Chondrocyte (in vitro differentiated cells): ENCODE measurements at regions not wholly inside any gene's neighbourhood (a gene's known extent, or its start where the extent isn't known, plus 50 kb on each side); places are given as distances from the start of the nearest gene placed in this dataset.

ENCODE experiments used
- DNase-seq: peaks from one replicate; pipeline ENCODE4 v3.0.0; 2021; ENCODE audit warnings: mixed read lengths, low spot score
- H3K27ac Mint-ChIP-seq: one replicate; pipeline ENCODE4 v1.8.0; 2021; ENCODE audit warnings: mild to moderate bottlenecking, moderate library complexity, mixed read lengths; ENCODE audit not compliant: unreplicated experiment
- H3K27me3 Mint-ChIP-seq: 2 replicates; pipeline ENCODE4 v1.8.0; 2021; ENCODE audit warnings: low read depth, mixed read lengths
- H3K36me3 Mint-ChIP-seq: 2 replicates; pipeline ENCODE4 v1.8.0; 2021; ENCODE audit warnings: low read depth, mixed read lengths
- H3K4me1 Mint-ChIP-seq: 2 replicates; pipeline ENCODE4 v1.8.0; 2021; ENCODE audit warnings: low read depth, mild to moderate bottlenecking, mixed read lengths
- H3K4me3 Mint-ChIP-seq: one replicate; pipeline ENCODE4 v1.8.0; 2021; ENCODE audit warnings: mild to moderate bottlenecking, moderate library complexity, mixed read lengths; ENCODE audit not compliant: unreplicated experiment
- H3K9me3 Mint-ChIP-seq: 2 replicates; pipeline ENCODE4 v1.8.0; 2021; ENCODE audit warnings: low read depth, mixed read lengths
- TF ChIP-seq, protein P1 (sequence below): fragments of 200-600 bp; sonication (generic); IDR thresholded peaks from 2 replicates; pipeline ENCODE4 v1.5.0; 2021; ENCODE audit warnings: antibody characterized with exemption, mild to moderate bottlenecking, moderate library complexity

DNA sequence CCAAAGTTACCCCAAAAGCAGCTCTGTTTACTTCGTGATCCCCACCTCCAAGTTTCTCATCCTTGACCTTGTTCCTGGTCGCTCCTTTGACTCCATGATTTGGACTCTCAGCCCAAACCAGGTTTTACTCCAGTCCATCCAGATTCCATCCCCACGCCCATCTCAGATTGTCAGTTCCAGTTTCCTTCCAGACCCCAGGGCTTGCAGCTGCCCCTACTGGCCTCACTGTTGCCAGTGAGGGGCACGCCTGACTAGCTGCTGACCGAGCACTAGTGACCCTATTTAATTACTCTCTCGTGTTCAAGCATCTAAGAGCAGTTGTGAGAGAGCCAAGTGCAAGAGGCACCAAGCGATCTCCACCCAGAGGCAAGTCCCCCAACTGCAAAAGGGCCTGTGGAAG is 155.1 kb upstream of the FUT8 start:
- TF ChIP-seq, protein P1, sequence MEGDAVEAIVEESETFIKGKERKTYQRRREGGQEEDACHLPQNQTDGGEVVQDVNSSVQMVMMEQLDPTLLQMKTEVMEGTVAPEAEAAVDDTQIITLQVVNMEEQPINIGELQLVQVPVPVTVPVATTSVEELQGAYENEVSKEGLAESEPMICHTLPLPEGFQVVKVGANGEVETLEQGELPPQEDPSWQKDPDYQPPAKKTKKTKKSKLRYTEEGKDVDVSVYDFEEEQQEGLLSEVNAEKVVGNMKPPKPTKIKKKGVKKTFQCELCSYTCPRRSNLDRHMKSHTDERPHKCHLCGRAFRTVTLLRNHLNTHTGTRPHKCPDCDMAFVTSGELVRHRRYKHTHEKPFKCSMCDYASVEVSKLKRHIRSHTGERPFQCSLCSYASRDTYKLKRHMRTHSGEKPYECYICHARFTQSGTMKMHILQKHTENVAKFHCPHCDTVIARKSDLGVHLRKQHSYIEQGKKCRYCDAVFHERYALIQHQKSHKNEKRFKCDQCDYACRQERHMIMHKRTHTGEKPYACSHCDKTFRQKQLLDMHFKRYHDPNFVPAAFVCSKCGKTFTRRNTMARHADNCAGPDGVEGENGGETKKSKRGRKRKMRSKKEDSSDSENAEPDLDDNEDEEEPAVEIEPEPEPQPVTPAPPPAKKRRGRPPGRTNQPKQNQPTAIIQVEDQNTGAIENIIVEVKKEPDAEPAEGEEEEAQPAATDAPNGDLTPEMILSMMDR: no peak
- H3K36me3 Mint-ChIP-seq: no peaks in the 10 kb centered on the region
- H3K27ac Mint-ChIP-seq: no peak overlapping the region
- peaks cover 20% of the 10 kb centered on the region for H3K4me1 Mint-ChIP-seq
- no peaks in the 10 kb centered on the region for H3K27me3 Mint-ChIP-seq
- H3K4me3 Mint-ChIP-seq: no peak overlapping the region
- DNase-seq: no peak
- no peaks in the 10 kb centered on the region for H3K9me3 Mint-ChIP-seq

DNA sequence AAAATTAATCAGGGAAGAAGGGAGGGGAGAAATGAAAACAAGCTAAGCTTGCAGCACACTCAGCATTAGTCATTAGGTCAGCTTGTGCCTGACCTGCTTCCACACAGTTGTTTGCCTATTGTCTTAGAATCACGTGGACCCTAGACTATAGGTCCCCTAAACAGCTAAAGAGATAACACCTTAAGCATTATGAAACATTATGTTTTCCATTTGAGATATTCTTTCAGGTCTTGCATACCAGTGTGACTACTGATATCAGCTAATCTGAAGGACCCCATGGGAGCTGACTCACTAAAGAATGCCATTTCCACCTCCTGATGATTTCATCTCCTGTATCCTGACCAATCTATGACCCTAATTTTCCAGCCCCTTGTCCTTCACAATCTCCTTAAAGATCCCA is 154.1 kb upstream of the FUT8 start:
- Mint-ChIP-seq H3K4me3 (no peak overlapping the region), H3K27ac (no peak overlapping the region)

GRCh38 chr14:65259000-65259399 is 153.5 kb upstream of the FUT8 start:
- TF ChIP-seq, protein P1: no peak
- no peaks in the 10 kb centered on the region for H3K27me3 Mint-ChIP-seq
- H3K36me3 Mint-ChIP-seq: no peaks in the 10 kb centered on the region
- no peak overlapping the region for H3K4me3 Mint-ChIP-seq
- H3K9me3 Mint-ChIP-seq: no peaks in the 10 kb centered on the region
- peaks cover 20% of the 10 kb centered on the region for H3K4me1 Mint-ChIP-seq
- H3K27ac Mint-ChIP-seq: no peak overlapping the region
- no peak for DNase-seq

More for the DNA sequence above, 154.1 kb upstream of the FUT8 start:
- Mint-ChIP-seq H3K36me3 (no peaks in the 10 kb centered on the region), H3K27me3 (no peaks in the 10 kb centered on the region), H3K9me3 (no peaks in the 10 kb centered on the region), H3K4me1 (peaks cover 20% of the 10 kb centered on the region)
- DNase-seq: no peak
- TF ChIP-seq, protein P1: no peak

DNA sequence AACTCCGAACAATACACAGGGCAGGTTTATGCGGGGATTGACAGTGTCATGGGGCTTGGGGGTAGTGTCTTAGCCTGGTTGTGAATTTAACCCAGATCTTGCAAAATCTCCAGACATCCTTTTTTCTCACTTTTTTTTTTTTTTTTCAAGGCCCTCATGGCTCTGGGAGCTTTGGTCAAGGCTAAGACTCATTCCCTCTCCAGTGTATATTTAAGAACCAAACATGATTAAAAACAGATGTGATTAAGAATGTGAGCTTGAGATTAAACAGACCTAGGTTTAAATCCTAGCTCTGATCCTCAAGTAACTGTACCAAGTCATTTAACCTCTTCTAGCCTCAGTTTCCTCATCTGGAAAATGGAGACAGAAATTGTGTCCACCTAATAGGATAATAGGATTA is 151.7 kb upstream of the FUT8 start:
- H3K4me3 Mint-ChIP-seq: no peak overlapping the region
- peaks cover 12% of the 10 kb centered on the region for H3K4me1 Mint-ChIP-seq
- no peaks in the 10 kb centered on the region for H3K27me3 Mint-ChIP-seq
- DNase-seq: no peak
- TF ChIP-seq, protein P1: no peak
- H3K9me3 Mint-ChIP-seq: no peaks in the 10 kb centered on the region
- no peaks in the 10 kb centered on the region for H3K36me3 Mint-ChIP-seq
- no peak overlapping the region for H3K27ac Mint-ChIP-seq

GRCh38 chr14:65261425-65261920 is 151.1 kb upstream of the FUT8 start:
- TF ChIP-seq, protein P1: no peak
- H3K27me3 Mint-ChIP-seq: no peaks in the 10 kb centered on the region
- peaks cover 12% of the 10 kb centered on the region for H3K4me1 Mint-ChIP-seq
- H3K9me3 Mint-ChIP-seq: no peaks in the 10 kb centered on the region
- no peaks in the 10 kb centered on the region for H3K36me3 Mint-ChIP-seq
- no peak for DNase-seq
- H3K27ac Mint-ChIP-seq: no peak overlapping the region
- no peak overlapping the region for H3K4me3 Mint-ChIP-seq
